Nephron (organoid): ENCODE measurements at regions not wholly inside any gene's neighbourhood (a gene's known extent, or its start where the extent isn't known, plus 50 kb on each side); places are given as distances from the start of the nearest gene placed in this dataset.

Experiments
- H3K27ac Mint-ChIP-seq, 3 experiments: 2 replicates each; pipeline ENCODE4 v1.8.0; 2020; ENCODE audit warnings: mixed read lengths in 3 of 3, mild to moderate bottlenecking in 2 of 3, moderate library complexity in 1 of 3
- H3K27me3 Mint-ChIP-seq: 2 replicates; pipeline ENCODE4 v1.8.0; 2021; ENCODE audit warnings: low read depth, mild to moderate bottlenecking, moderate library complexity, mixed read lengths
- H3K36me3 Mint-ChIP-seq: 2 replicates; pipeline ENCODE4 v1.8.0; 2020; ENCODE audit warnings: low read depth, mixed read lengths
- H3K4me1 Mint-ChIP-seq: 2 replicates; pipeline ENCODE4 v1.8.0; 2020; ENCODE audit warnings: mixed read lengths
- H3K4me3 Mint-ChIP-seq, 3 experiments: 2 replicates each; pipeline ENCODE4 v1.8.0; 2020; ENCODE audit warnings: mild to moderate bottlenecking in 3 of 3, mixed read lengths in 3 of 3, moderate library complexity in 2 of 3
- H3K9me3 Mint-ChIP-seq: 2 replicates; pipeline ENCODE4 v1.8.0; 2020; ENCODE audit warnings: mixed read lengths
- TF ChIP-seq, protein P1 (sequence below), 3 experiments: fragments of 200-600 bp; sonication (generic); IDR thresholded peaks; one replicate each; pipeline ENCODE4 v1.5.0; 2021; ENCODE audit warnings: antibody characterized with exemption in 3 of 3; ENCODE audit not compliant: unreplicated experiment in 3 of 3

DNA sequence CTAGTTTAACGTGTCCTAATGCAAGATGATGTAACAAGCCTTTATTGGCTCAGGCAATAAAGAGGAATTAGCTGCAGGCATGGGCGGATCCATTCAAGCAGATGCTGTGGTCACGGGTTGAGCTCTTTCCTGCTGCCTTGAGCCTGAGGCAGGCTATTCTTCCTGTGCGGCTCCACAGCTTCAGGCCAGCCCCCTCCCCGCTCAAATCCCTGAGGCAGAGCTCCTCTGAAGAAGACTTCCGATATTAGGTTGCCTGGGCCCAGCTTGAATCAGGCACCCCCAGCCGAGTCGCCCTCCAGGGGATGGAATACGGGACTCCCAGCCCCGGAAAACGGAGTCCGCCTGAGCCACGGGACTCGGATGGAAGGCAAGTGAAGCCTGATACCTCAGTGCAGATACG lies 95.0 kb upstream of the RUFY1 start:
- Mint-ChIP-seq H3K36me3 (no peaks in the 10 kb centered on the region), H3K4me3 (no peak overlapping the region), H3K27me3 (peaks cover 10% of the 10 kb centered on the region), H3K9me3 (peaks cover 18% of the 10 kb centered on the region), H3K27ac (no peak overlapping the region), H3K4me1 (no peaks in the 10 kb centered on the region)
- TF ChIP-seq, protein P1, sequence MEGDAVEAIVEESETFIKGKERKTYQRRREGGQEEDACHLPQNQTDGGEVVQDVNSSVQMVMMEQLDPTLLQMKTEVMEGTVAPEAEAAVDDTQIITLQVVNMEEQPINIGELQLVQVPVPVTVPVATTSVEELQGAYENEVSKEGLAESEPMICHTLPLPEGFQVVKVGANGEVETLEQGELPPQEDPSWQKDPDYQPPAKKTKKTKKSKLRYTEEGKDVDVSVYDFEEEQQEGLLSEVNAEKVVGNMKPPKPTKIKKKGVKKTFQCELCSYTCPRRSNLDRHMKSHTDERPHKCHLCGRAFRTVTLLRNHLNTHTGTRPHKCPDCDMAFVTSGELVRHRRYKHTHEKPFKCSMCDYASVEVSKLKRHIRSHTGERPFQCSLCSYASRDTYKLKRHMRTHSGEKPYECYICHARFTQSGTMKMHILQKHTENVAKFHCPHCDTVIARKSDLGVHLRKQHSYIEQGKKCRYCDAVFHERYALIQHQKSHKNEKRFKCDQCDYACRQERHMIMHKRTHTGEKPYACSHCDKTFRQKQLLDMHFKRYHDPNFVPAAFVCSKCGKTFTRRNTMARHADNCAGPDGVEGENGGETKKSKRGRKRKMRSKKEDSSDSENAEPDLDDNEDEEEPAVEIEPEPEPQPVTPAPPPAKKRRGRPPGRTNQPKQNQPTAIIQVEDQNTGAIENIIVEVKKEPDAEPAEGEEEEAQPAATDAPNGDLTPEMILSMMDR (IDR thresholded peaks at IDR 0.05; ENCODE audit: unreplicated experiment in 3 of 3): no peak

DNA sequence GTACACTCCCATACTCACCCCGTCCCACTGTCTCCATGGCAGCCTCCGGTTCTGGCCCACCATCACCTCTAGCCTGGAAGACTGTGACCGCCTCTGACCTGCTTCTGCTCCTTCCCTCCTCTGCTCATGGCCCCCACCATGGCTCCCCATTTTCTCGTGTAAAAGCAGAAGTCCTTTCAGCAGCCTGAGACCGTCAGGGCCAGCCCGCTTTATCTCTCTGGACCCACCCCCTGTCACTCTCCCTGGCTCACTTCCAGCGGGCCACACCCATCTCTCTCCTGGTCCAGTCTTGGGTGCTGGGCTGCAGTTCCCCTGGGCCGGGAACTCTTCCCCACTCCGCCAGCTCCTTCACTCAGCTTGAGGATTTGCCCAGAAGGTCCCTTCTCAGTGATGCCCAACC lies 96.0 kb upstream of the RUFY1 start:
- no peaks in the 10 kb centered on the region for H3K4me1 Mint-ChIP-seq
- H3K36me3 Mint-ChIP-seq: no peaks in the 10 kb centered on the region

DNA sequence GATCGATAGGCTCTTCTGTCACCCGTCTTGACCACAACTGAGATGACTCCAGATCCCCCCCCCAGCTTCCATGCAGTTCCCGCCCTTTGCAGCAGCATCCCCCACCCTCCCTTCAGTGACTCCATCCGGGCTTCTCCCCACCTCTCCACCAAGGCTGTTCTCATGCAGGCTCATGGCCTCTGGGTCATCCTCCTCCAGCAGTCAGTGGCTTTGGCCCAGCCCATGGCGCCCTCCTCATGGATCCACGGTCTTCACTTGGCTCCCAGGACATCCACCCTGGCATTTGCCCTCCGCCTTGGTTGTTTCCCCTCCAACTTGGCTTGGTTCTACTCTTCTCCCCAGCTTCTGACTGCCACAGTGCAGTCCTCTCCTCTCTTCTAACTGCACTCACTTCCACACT lies 96.7 kb upstream of the RUFY1 start:
- H3K4me1 Mint-ChIP-seq: no peaks in the 10 kb centered on the region
- H3K27me3 Mint-ChIP-seq: no peaks in the 10 kb centered on the region
- TF ChIP-seq, protein P1 (IDR thresholded peaks at IDR 0.05; ENCODE audit: unreplicated experiment in 3 of 3): no peak
- H3K27ac Mint-ChIP-seq: no peak overlapping the region
- H3K4me3 Mint-ChIP-seq: no peak overlapping the region
- no peaks in the 10 kb centered on the region for H3K36me3 Mint-ChIP-seq
- H3K9me3 Mint-ChIP-seq: peaks cover 21% of the 10 kb centered on the region

More for the DNA sequence above, 96.0 kb upstream of the RUFY1 start:
- peaks cover 19% of the 10 kb centered on the region for H3K9me3 Mint-ChIP-seq
- no peak overlapping the region for H3K27ac Mint-ChIP-seq
- TF ChIP-seq, protein P1 (IDR thresholded peaks at IDR 0.05; ENCODE audit: unreplicated experiment in 3 of 3): no peak
- no peak overlapping the region for H3K4me3 Mint-ChIP-seq
- peaks cover 4% of the 10 kb centered on the region for H3K27me3 Mint-ChIP-seq

DNA sequence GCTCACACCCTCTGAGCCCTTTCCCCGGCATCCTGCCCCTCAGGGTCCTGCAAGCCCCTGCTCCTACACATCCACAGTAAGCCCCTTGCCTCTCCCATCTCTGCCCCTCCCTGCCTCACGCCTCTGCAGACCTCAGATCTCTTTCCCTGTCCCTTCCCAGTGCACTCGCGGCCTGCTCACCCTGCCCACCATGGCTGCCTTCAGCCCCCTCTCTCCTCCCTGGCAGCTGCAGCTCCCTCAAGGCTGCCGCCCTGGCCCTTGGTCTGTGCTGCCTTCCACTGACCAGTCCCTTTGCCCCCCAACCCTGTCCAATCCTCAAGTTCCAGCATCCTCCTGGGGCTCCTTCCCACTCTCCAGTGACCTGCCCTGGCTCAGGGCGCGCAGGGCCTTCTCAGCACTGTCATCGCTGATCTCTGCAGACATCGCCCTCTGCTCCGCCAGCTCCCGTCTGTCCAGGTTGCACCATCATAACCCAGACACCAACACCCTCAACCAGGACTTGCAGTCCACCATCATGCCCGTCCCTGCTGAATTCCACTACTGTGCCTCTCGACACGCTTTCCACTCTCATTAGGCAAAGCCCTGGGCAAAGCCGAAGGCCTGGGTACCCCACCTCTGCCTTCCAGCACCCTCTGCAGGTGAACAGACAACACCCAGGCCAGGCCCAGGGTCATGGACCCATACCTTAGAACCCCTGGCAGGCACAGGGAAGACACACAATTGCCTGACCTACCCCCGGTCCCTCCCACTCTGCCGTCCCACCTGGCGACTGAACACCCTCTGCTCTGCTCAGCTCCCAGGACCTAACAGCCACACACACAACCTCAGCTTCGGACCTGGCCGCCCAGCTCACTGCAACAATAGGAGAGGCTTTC lies 97.8 kb upstream of the RUFY1 start:
- Mint-ChIP-seq H3K4me1 (no peaks in the 10 kb centered on the region), H3K4me3 (no peak overlapping the region), H3K27ac (no peak overlapping the region), H3K9me3 (peaks cover 19% of the 10 kb centered on the region), H3K36me3 (no peaks in the 10 kb centered on the region), H3K27me3 (no peaks in the 10 kb centered on the region)
- TF ChIP-seq, protein P1 (IDR thresholded peaks at IDR 0.05; ENCODE audit: unreplicated experiment in 3 of 3): no peak

DNA sequence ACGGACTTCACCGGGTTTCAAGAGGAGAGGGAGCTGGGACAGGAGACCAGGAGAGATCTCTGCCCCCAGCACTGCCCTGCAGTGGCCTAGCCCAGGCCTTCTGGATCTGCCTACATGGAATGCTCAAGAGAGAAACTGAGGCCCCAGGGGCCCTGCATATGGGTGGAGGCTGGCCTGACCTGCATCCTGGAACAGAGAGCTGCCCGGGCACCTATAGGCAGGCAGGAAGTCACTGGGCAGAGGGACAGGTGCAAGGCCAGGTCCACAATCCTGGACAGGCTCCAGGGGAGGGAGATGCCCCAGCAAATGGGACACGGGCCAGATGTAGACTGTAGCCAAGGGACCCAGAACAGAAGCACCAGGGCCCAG lies 98.5 kb upstream of the RUFY1 start:
- Mint-ChIP-seq H3K9me3 (peaks cover 17% of the 10 kb centered on the region), H3K4me1 (no peaks in the 10 kb centered on the region), H3K27me3 (no peaks in the 10 kb centered on the region), H3K36me3 (no peaks in the 10 kb centered on the region), H3K27ac (no peak overlapping the region), H3K4me3 (no peak overlapping the region)
- TF ChIP-seq, protein P1 (IDR thresholded peaks at IDR 0.05; ENCODE audit: unreplicated experiment in 3 of 3): no peak
